Neuronal stem cell (in vitro differentiated cells): ENCODE measurements at regions not wholly inside any gene's neighbourhood (a gene's known extent, or its start where the extent isn't known, plus 50 kb on each side); places are given as distances from the start of the nearest gene placed in this dataset.

ENCODE experiments used
- DNase-seq: peaks from one replicate; pipeline ENCODE4 v3.0.0-alpha.2; 2013; ENCODE audit warnings: low spot score
- H2AFZ ChIP-seq: one replicate; pipeline ENCODE4 v1.6.1; 2013; ENCODE audit warnings: mild to moderate bottlenecking, low read length, inconsistent platforms
- H2AK5ac ChIP-seq: 2 replicates; pipeline ENCODE4 v1.6.1; 2013; ENCODE audit warnings: low read depth, mild to moderate bottlenecking, inconsistent platforms, low read length, moderate library complexity, mixed read lengths
- H2BK120ac ChIP-seq: 2 replicates; pipeline ENCODE4 v1.6.1; 2013; ENCODE audit warnings: low read depth, mild to moderate bottlenecking, inconsistent platforms, low read length, moderate library complexity, mixed read lengths
- H2BK12ac ChIP-seq: one replicate; pipeline ENCODE4 v1.6.1; 2013; ENCODE audit warnings: low read length, inconsistent platforms
- H2BK15ac ChIP-seq: 2 replicates; pipeline ENCODE4 v1.6.1; 2013; ENCODE audit warnings: mild to moderate bottlenecking, low read length, inconsistent platforms, mixed read lengths
- H2BK5ac ChIP-seq: one replicate; pipeline ENCODE4 v1.6.1; 2013; ENCODE audit warnings: inconsistent platforms, mild to moderate bottlenecking, low read length, moderate library complexity
- H3K14ac ChIP-seq: one replicate; pipeline ENCODE4 v1.6.1; 2013; ENCODE audit warnings: low read length, inconsistent platforms
- H3K18ac ChIP-seq: 2 replicates; pipeline ENCODE4 v1.6.1; 2013; ENCODE audit warnings: low read length, inconsistent platforms
- H3K23ac ChIP-seq: 2 replicates; pipeline ENCODE4 v1.6.1; 2013; ENCODE audit warnings: low read depth, mild to moderate bottlenecking, mixed read lengths, low read length, inconsistent platforms; ENCODE audit not compliant: poor library complexity
- H3K27ac ChIP-seq: replicated peaks from 3 replicates; pipeline ENCODE4 v1.5.1; 2013; ENCODE audit warnings: low read length, inconsistent platforms
- H3K27me3 ChIP-seq, 3 experiments: 2 replicates each; pipeline ENCODE4 v1.6.1; 2013; ENCODE audit warnings: low read length in 3 of 3, mild to moderate bottlenecking in 2 of 3, inconsistent platforms in 1 of 3, low read depth in 1 of 3, mixed read lengths in 1 of 3, moderate library complexity in 1 of 3; ENCODE audit not compliant: control insufficient read depth in 3 of 3, insufficient read depth in 3 of 3
- H3K36me3 ChIP-seq, 2 donors: replicated peaks in 1 of 2; 2 replicates each; pipeline ENCODE4 v1.6.1; 2013; ENCODE audit warnings: low read length in 2 of 2; ENCODE audit not compliant: control insufficient read depth in 2 of 2, insufficient read depth in 2 of 2
- H3K4ac ChIP-seq: 2 replicates; pipeline ENCODE4 v1.6.1; 2013; ENCODE audit warnings: inconsistent platforms, mild to moderate bottlenecking, low read length, moderate library complexity
- H3K4me1 ChIP-seq, 2 donors: 1 replicate in 1 of 2; 2 replicates in 1 of 2; pipeline ENCODE4 v1.6.1; 2013; ENCODE audit warnings: low read length in 2 of 2, low read depth in 1 of 2; ENCODE audit not compliant: control insufficient read depth in 2 of 2, insufficient read depth in 1 of 2
- H3K4me2 ChIP-seq: one replicate; pipeline ENCODE4 v1.6.1; 2013; ENCODE audit warnings: mild to moderate bottlenecking, low read length, inconsistent platforms; ENCODE audit not compliant: insufficient read depth, poor library complexity, severe bottlenecking
- H3K4me3 ChIP-seq, 2 donors: 2 replicates each; pipeline ENCODE4 v1.5.1; 2013; ENCODE audit warnings: low read length in 2 of 2, mild to moderate bottlenecking in 2 of 2, inconsistent platforms in 1 of 2, moderate library complexity in 1 of 2
- H3K79me1 ChIP-seq: one replicate; pipeline ENCODE4 v1.6.1; 2013; ENCODE audit warnings: low read depth, mild to moderate bottlenecking, inconsistent platforms, low read length, moderate library complexity
- H3K9ac ChIP-seq: one replicate; pipeline ENCODE4 v1.6.1; 2013; ENCODE audit warnings: mild to moderate bottlenecking, low read depth, low read length, inconsistent platforms; ENCODE audit not compliant: poor library complexity
- H3K9me3 ChIP-seq, 2 donors: replicated peaks in 1 of 2; 2 replicates each; pipeline versions ENCODE3 to v1.6.1; 2013; ENCODE audit warnings: low read length in 2 of 2, mild to moderate bottlenecking in 2 of 2, inconsistent platforms in 1 of 2, low read depth in 1 of 2, mixed read lengths in 1 of 2, moderate library complexity in 1 of 2; ENCODE audit not compliant: control insufficient read depth in 2 of 2, insufficient read depth in 1 of 2
- H4K8ac ChIP-seq: one replicate; pipeline ENCODE4 v1.6.1; 2013; ENCODE audit warnings: low read depth, mild to moderate bottlenecking, inconsistent platforms, low read length, moderate library complexity
- H4K91ac ChIP-seq: one replicate; pipeline ENCODE4 v1.6.1; 2013; ENCODE audit warnings: low read length, low read depth, mild to moderate bottlenecking, inconsistent platforms; ENCODE audit not compliant: poor library complexity
- whole genome bisulfite sequencing, 2 donors: extraction: QIAGEN DNeasy Blood & Tissue Kit; methylation state at CpG; one replicate each; pipeline ENCODE4 v1.1.7; 2013; ENCODE audit warnings: missing lambda C conversion rate in 2 of 2, mixed read lengths in 1 of 2; ENCODE audit not compliant: insufficient read length in 2 of 2, insufficient replicate concordance in 1 of 2; ENCODE audit errors: extremely low coverage in 2 of 2; 5-methylcytosine and 5-hydroxymethylcytosine counted together

GRCh38 chr13:91168386-91168711 is 179.1 kb upstream of the MIR17HG start:
- Histone ChIP-seq H3K23ac (no peak overlapping the region), H4K8ac (no peak overlapping the region), H2BK12ac (no peak overlapping the region), H3K18ac (no peak overlapping the region), H3K36me3 (no peaks in the 10 kb centered on the region), H2BK5ac (no peak overlapping the region), H3K4me2 (no peak overlapping the region), H4K91ac (no peak overlapping the region), H3K4me3 (no peak overlapping the region), H3K27ac (no peak overlapping the region), H2BK15ac (no peak overlapping the region), H3K4me1 (peaks cover 3 to 10% of the 10 kb centered on the region in 2 donors), H2AFZ (no peak overlapping the region), H3K27me3 (no peaks in the 10 kb centered on the region), H2AK5ac (no peak overlapping the region), H3K79me1 (no peaks in the 10 kb centered on the region), H2BK120ac (no peak overlapping the region), H3K9me3 (peaks cover 0 to 5% of the 10 kb centered on the region in 2 donors), H3K4ac (no peak overlapping the region), H3K9ac (no peak overlapping the region), H3K14ac (no peak overlapping the region)
- no CpG with 5 or more reads among the region's 4 CpGs for whole genome bisulfite sequencing, 2 donors
- no peak for DNase-seq

GRCh38 chr13:91169321-91170050 is 178.0 kb upstream of the MIR17HG start:
- no peak for DNase-seq
- no peak overlapping the region for H4K91ac ChIP-seq
- H3K4me1 ChIP-seq, result peaks cover 3 to 10% of the 10 kb centered on the region in 2 donors
- no peak overlapping the region for H2BK5ac ChIP-seq
- no peak overlapping the region for H3K14ac ChIP-seq
- H2AK5ac ChIP-seq, result no peak overlapping the region
- peak overlapping the region; percentile 16 for H3K27ac ChIP-seq
- H2BK120ac ChIP-seq, result no peak overlapping the region
- peak overlapping the region; percentile 69 for H2AFZ ChIP-seq
- no peak overlapping the region for H4K8ac ChIP-seq
- no peak overlapping the region for H3K4ac ChIP-seq
- no peak overlapping the region for H3K4me2 ChIP-seq
- H3K9me3 ChIP-seq, result peaks cover 2 to 5% of the 10 kb centered on the region in 2 donors
- H3K79me1 ChIP-seq, result no peaks in the 10 kb centered on the region
- H3K4me3 ChIP-seq, result no peak overlapping the region
- no peak overlapping the region for H3K18ac ChIP-seq
- WGBS, 2 donors, result no CpG with 5 or more reads among the region's 5 CpGs
- peaks cover 0 to 5% (median 0%) of the 10 kb centered on the region in 3 experiments for H3K27me3 ChIP-seq
- H3K23ac ChIP-seq, result no peak overlapping the region
- no peak overlapping the region for H2BK12ac ChIP-seq
- no peak overlapping the region for H3K9ac ChIP-seq
- H3K36me3 ChIP-seq, result no peaks in the 10 kb centered on the region
- no peak overlapping the region for H2BK15ac ChIP-seq

- H3K4me1 ChIP-seq, result peaks cover 3 to 10% of the 10 kb centered on the region in 2 donors
- no peak overlapping the region for H3K27ac ChIP-seq
- no peak overlapping the region for H2AFZ ChIP-seq
- no peak overlapping the region for H3K14ac ChIP-seq
- no peak for DNase-seq
- no peak overlapping the region for H2BK15ac ChIP-seq
- H4K91ac ChIP-seq, result no peak overlapping the region
- peaks cover 0 to 2% of the 10 kb centered on the region in 2 donors for H3K9me3 ChIP-seq
- H3K9ac ChIP-seq, result no peak overlapping the region
- no peak overlapping the region for H3K4me3 ChIP-seq
- no peak overlapping the region for H2BK120ac ChIP-seq
- no peaks in the 10 kb centered on the region for H3K36me3 ChIP-seq
- H3K79me1 ChIP-seq, result no peaks in the 10 kb centered on the region
- no peak overlapping the region for H3K23ac ChIP-seq
- no peak overlapping the region for H3K18ac ChIP-seq
- H2BK12ac ChIP-seq, result no peak overlapping the region
- H4K8ac ChIP-seq, result no peak overlapping the region
- no peak overlapping the region for H3K4me2 ChIP-seq
- peaks cover 0 to 6% (median 0%) of the 10 kb centered on the region in 3 experiments for H3K27me3 ChIP-seq
- H2AK5ac ChIP-seq, result no peak overlapping the region
- WGBS, 2 donors, result no CpG with 5 or more reads among the region's 4 CpGs
- no peak overlapping the region for H3K4ac ChIP-seq
- no peak overlapping the region for H2BK5ac ChIP-seq
These were observed 175.3 kb upstream of the MIR17HG start for GRCh38 chr13:91172160-91172559.

- H3K27me3 ChIP-seq, result peaks cover 0 to 6% (median 0%) of the 10 kb centered on the region in 3 experiments
- H3K14ac ChIP-seq, result peak overlapping the region; percentile 22
- no peak overlapping the region for H3K9ac ChIP-seq
- no peak overlapping the region for H4K91ac ChIP-seq
- H3K9me3 ChIP-seq, result peaks cover 0 to 2% of the 10 kb centered on the region in 2 donors
- no peak overlapping the region for H3K27ac ChIP-seq
- H3K36me3 ChIP-seq, result no peaks in the 10 kb centered on the region
- H3K4me3 ChIP-seq, result peak overlapping the region in 1 of 2 donors; percentile 71
- H3K18ac ChIP-seq, result peak overlapping the region; percentile 79
- H2AFZ ChIP-seq, result no peak overlapping the region
- peak overlapping the region; percentile 77 for H2BK120ac ChIP-seq
- H3K79me1 ChIP-seq, result no peaks in the 10 kb centered on the region
- peak overlapping the region; percentile 46 for H2BK15ac ChIP-seq
- no CpG with 5 or more reads among the region's 52 CpGs for WGBS, 2 donors
- H3K4me2 ChIP-seq, result peak overlapping the region; percentile 41
- H3K23ac ChIP-seq, result no peak overlapping the region
- no peak overlapping the region for H2BK5ac ChIP-seq
- H3K4ac ChIP-seq, result no peak overlapping the region
- H2BK12ac ChIP-seq, result no peak overlapping the region
- H2AK5ac ChIP-seq, result no peak overlapping the region
- no peak for DNase-seq
- peaks cover 0 to 3% of the 10 kb centered on the region in 2 donors for H3K4me1 ChIP-seq
- no peak overlapping the region for H4K8ac ChIP-seq
These were observed 172.5 kb upstream of the MIR17HG start for GRCh38 chr13:91174886-91175501.
